ENCODE measurements at regions not wholly inside any gene's neighbourhood (a gene's known extent, or its start where the extent isn't known, plus 50 kb on each side); places are given as distances from the start of the nearest gene placed in this dataset.

DNA sequence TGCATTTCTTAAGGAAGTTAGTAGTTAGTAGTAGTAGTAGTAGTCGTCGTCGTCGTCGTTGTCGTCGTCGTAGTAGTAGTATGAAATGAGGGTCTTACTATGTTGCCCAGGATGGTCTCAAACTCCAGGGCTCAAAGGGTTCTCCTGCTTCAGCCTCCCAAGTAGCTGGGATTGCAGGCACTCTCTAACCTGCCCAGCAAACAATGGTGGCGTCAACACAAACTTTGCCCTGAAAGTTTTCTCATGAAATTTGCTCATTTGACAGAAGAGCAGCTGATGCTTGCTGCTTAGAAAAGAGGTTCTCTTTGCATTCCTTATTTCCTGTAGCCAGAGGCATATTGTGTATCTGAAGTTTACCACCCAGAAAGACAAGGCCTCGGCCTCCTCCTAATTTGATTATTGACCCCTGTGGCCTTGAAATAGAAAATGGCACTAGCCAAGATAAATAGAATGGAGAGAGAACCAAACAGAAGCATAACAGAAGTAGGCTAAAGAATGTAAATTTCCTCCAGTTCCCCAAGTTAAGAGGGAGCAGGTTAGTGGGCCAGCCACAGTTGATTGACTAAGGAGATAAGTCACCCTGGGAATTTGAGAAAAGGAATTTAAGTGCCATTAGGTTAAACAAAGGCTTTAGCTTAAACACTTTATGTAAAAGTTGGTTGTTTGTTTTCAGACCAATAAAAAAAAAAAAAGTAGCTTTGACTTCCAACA lies 166.2 kb upstream of the ROBO2 start:
- no peak for DNase-seq (ENCODE audit: low read depth)
- no peak overlapping the region for H3K4me3 ChIP-seq (ENCODE audit: low read depth, low read length)
- TF ChIP-seq CTCF (conservative IDR thresholded peaks at IDR 0.05; ENCODE audit: low read depth, low read length), result no peak

DNA sequence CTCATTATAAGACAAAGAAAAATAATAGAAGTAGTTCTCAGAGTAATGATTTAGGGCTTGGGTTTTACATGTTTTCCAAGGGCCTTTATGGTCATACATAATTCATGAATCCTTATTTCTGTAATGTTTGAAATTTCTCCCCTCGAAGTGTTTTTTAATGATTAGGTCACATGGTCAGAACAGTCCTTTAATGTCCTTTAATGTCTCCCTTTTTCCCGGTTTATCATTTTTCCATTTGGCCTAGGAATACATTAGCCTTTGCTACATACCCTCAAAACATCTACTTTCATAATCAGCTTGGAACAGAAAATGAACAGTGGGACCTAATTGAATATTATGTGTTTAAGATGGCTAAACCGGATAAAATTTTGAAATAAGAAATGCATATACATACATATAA lies 159.9 kb upstream of the ROBO2 start:
- H3K4me3 ChIP-seq (ENCODE audit: low read depth, low read length), result no peak overlapping the region
- TF ChIP-seq CTCF (conservative IDR thresholded peaks at IDR 0.05; ENCODE audit: low read depth, low read length), result no peak
- DNase-seq (ENCODE audit: low read depth), result no peak

GRCh38 chr3:76886761-76887500 lies 153.0 kb upstream of the ROBO2 start:
- no peak for TF ChIP-seq CTCF (conservative IDR thresholded peaks at IDR 0.05; ENCODE audit: low read depth, low read length)
- no peak for DNase-seq (ENCODE audit: low read depth)
- no peak overlapping the region for H3K4me3 ChIP-seq (ENCODE audit: low read depth, low read length)

DNA sequence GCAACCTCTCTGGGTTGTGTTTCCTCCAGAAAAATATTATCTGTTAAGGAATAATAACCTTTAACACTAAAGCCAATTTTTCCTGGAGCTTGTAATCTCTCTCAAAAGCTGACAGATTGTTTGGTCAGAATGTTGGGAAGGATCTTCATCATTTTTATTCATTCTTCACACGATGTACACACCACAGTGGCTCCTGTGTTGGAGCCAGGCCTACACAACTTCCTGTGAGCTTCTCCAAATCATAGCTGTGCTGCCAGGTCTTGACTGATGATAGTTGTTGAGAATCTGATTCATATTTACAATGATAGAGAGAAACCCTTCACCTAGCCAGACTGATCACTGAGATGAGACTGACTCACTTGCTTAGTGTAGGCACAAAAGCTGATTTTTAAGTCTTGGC lies 151.0 kb upstream of the ROBO2 start:
- DNase-seq (ENCODE audit: low read depth), result no peak
- TF ChIP-seq CTCF (conservative IDR thresholded peaks at IDR 0.05; ENCODE audit: low read depth, low read length), result no peak
- no peak overlapping the region for H3K4me3 ChIP-seq (ENCODE audit: low read depth, low read length)

- DNase-seq (ENCODE audit: low read depth), result no peak
- no peak overlapping the region for H3K4me3 ChIP-seq (ENCODE audit: low read depth, low read length)
- no peak for TF ChIP-seq CTCF (conservative IDR thresholded peaks at IDR 0.05; ENCODE audit: low read depth, low read length)
These were observed 150.0 kb upstream of the ROBO2 start for GRCh38 chr3:76889911-76890310.

GRCh38 chr3:76897076-76897475 lies 142.8 kb upstream of the ROBO2 start:
- TF ChIP-seq CTCF (conservative IDR thresholded peaks at IDR 0.05; ENCODE audit: low read depth, low read length), result no peak
- H3K4me3 ChIP-seq (ENCODE audit: low read depth, low read length), result no peak overlapping the region
- no peak for DNase-seq (ENCODE audit: low read depth)

DNA sequence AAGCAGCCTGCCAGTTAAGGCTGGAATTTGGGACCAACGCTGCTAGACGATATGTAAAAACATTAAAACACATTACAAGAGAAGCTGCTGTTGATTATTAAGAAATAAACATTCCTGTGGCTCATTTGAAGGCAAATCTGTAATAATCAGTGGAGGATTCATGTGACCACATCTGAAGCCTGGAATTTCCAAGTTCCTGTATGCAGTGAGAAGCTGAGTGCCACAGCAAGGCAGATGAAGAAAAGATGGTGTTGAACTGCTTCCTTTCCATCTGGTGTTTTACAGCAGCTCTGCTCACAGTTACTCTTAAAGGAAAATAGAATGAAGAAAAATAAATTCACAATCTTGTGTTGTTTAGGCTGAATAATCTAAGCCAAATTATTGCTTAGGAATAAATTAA lies 139.3 kb upstream of the ROBO2 start:
- DNase-seq (ENCODE audit: low read depth), result no peak
- H3K4me3 ChIP-seq (ENCODE audit: low read depth, low read length), result no peak overlapping the region
- no peak for TF ChIP-seq CTCF (conservative IDR thresholded peaks at IDR 0.05; ENCODE audit: low read depth, low read length)
